ENCODE measurements at regions not wholly inside any gene's neighbourhood (a gene's known extent, or its start where the extent isn't known, plus 50 kb on each side); places are given as distances from the start of the nearest gene placed in this dataset.

DNA sequence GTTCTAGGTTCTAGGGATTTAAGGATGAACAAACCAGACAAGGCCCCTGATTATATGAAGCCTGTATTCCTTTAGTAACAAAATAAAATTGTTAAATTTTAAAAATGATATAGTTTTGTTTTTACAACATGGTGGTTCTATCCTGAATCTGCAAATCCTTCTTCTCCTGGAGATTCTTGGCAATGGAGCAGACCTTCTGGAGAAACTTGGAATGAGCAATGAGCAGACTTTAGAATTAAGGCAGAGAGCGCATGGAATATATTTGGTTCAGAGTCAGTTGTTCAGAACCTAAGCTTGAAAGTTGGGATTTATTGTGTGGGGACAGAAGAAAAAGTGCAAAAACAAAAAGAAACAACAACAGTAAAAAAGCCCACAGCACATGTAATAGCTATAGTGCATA lies 381.1 kb downstream of the ADGRL2 start:
- TF ChIP-seq CTCF (IDR thresholded peaks at IDR 0.05), result no peak
- no peak for TF ChIP-seq POLR2A (IDR thresholded peaks at IDR 0.05)

Data from uterus (tissue), 2 donors.